ENCODE measurements at regions not wholly inside any gene's neighbourhood (a gene's known extent, or its start where the extent isn't known, plus 50 kb on each side); places are given as distances from the start of the nearest gene placed in this dataset.
A peak's percentile ranks its signal among the peaks of the same experiment; 100 is the strongest.
"Not testable (repeated sequence)": the region's sequence is repeated elsewhere in the genome, so short reads cannot be mapped to it uniquely, and the experiment has no call there.

DNA sequence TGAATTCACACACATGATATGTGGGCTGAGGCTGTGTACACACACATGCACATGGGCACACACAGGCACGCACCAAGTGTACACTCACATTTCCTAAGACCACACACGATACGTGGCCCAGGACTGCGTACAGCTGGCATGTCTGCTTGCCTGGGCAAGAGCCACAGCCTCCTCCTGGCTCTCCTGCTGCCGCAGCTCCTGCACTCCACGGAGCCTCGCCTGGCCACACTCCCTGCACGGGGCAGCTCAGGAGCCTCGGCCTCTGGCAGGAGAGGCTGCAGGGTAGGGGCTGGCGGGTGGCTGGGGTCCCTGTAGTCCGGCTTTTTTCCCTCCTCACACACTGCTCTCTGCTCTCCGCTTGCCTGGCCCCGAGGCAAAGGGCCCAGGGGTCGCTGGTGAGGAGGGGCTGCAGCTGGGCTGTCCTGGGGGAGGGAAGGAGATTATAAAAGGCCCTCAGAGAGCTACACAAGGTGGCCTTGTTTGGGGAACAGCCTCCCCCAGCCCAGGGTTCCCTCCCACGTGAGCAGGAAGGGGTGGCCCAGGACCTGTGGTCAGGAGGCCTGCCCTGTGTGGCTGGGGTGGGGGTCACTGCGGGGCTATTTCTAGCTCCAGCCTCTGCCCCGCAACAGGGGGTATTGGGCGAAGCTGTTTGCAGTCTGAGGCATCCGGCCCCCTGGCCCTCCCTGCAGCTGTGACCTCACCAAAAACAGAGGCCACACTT lies 89.0 kb upstream of the SFSWAP start:
- Histone ChIP-seq H3K36me3 (no peaks in the 10 kb centered on the region), H3K4me1 (peaks cover 27% of the 10 kb centered on the region), H2AFZ (replicated peaks) (no peak overlapping the region), H3K9me3 (ENCODE audit: low read depth) (no peaks in the 10 kb centered on the region), H3K4me2 (peak overlapping the region; percentile 45), H3K9ac (no peak overlapping the region), H3K27ac (no peak overlapping the region), H3F3A (ENCODE audit: low read depth) (peaks cover 12% of the 10 kb centered on the region), H3K79me2 (ENCODE audit: low read depth) (no peaks in the 10 kb centered on the region), H4K20me1 (ENCODE audit: low read depth) (peaks cover 15% of the 10 kb centered on the region), H3K27me3 (peaks cover 22% of the 10 kb centered on the region), H3K4me3 (no peak overlapping the region)
- peaks cover 20% of the 10 kb centered on the region for H3K4me1 Mint-ChIP-seq
- no peak overlapping the region for H3K4me3 Mint-ChIP-seq
- DNase-seq (ENCODE audit: low spot score) = peak; percentile 57
- H3K36me3 Mint-ChIP-seq = no peaks in the 10 kb centered on the region
- peak overlapping the region; percentile 74 for H3K27ac Mint-ChIP-seq
- H3K9me3 Mint-ChIP-seq = peaks cover under 1% of the 10 kb centered on the region
- no peak for TF ChIP-seq EZH2 (IDR thresholded peaks at IDR 0.05)
- TF ChIP-seq, protein P1, sequence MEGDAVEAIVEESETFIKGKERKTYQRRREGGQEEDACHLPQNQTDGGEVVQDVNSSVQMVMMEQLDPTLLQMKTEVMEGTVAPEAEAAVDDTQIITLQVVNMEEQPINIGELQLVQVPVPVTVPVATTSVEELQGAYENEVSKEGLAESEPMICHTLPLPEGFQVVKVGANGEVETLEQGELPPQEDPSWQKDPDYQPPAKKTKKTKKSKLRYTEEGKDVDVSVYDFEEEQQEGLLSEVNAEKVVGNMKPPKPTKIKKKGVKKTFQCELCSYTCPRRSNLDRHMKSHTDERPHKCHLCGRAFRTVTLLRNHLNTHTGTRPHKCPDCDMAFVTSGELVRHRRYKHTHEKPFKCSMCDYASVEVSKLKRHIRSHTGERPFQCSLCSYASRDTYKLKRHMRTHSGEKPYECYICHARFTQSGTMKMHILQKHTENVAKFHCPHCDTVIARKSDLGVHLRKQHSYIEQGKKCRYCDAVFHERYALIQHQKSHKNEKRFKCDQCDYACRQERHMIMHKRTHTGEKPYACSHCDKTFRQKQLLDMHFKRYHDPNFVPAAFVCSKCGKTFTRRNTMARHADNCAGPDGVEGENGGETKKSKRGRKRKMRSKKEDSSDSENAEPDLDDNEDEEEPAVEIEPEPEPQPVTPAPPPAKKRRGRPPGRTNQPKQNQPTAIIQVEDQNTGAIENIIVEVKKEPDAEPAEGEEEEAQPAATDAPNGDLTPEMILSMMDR (IDR thresholded peaks at IDR 0.05) = no peak
- peaks cover 14% of the 10 kb centered on the region for H3K27me3 Mint-ChIP-seq (ENCODE audit: insufficient read depth, low read depth)

DNA sequence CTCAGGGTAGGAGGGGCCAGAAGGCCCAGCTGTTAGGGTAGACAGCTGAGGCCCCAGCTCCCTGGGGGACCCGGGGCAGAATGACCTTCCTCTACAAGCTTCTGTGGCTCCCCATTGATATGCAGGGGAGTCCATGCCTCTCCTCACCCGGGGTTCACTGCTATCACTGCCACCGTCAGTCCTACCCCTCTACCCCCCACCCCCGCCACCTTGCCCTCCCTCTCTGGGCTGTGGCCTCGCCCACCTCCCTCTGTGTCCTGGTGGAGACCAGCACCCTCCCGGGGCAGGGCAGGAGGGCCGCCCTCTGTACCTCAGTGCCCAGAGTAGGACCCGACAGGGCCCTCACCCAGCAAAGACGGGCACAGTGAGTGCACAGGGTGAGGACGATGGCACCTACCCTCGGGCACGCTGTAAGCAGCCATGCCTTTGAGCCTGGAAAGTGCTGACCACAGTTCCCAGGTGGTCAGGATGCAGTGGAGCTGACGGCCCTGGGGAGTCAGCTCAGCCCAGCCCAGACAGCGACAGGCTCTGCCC lies 88.4 kb upstream of the SFSWAP start:
- Histone ChIP-seq H3K27ac (no peak overlapping the region), H3K79me2 (ENCODE audit: low read depth) (no peaks in the 10 kb centered on the region), H3F3A (ENCODE audit: low read depth) (peaks cover 12% of the 10 kb centered on the region), H3K4me1 (peaks cover 27% of the 10 kb centered on the region), H3K36me3 (no peaks in the 10 kb centered on the region), H3K4me2 (no peak overlapping the region), H4K20me1 (ENCODE audit: low read depth) (peaks cover 15% of the 10 kb centered on the region), H3K4me3 (no peak overlapping the region), H2AFZ (replicated peaks) (no peak overlapping the region), H3K9ac (no peak overlapping the region), H3K9me3 (ENCODE audit: low read depth) (no peaks in the 10 kb centered on the region), H3K27me3 (peaks cover 22% of the 10 kb centered on the region)
- Mint-ChIP-seq H3K36me3 (no peaks in the 10 kb centered on the region), H3K9me3 (no peaks in the 10 kb centered on the region), H3K27me3 (ENCODE audit: insufficient read depth, low read depth) (peaks cover 14% of the 10 kb centered on the region), H3K4me1 (peaks cover 20% of the 10 kb centered on the region), H3K27ac (no peak overlapping the region), H3K4me3 (no peak overlapping the region)
- no peak for DNase-seq (ENCODE audit: low spot score)
- TF ChIP-seq, protein P1 (IDR thresholded peaks at IDR 0.05) = no peak
- TF ChIP-seq EZH2 (IDR thresholded peaks at IDR 0.05) (no peak), EZH2phosphoT487 (IDR thresholded peaks at IDR 0.05) (no peak)

DNA sequence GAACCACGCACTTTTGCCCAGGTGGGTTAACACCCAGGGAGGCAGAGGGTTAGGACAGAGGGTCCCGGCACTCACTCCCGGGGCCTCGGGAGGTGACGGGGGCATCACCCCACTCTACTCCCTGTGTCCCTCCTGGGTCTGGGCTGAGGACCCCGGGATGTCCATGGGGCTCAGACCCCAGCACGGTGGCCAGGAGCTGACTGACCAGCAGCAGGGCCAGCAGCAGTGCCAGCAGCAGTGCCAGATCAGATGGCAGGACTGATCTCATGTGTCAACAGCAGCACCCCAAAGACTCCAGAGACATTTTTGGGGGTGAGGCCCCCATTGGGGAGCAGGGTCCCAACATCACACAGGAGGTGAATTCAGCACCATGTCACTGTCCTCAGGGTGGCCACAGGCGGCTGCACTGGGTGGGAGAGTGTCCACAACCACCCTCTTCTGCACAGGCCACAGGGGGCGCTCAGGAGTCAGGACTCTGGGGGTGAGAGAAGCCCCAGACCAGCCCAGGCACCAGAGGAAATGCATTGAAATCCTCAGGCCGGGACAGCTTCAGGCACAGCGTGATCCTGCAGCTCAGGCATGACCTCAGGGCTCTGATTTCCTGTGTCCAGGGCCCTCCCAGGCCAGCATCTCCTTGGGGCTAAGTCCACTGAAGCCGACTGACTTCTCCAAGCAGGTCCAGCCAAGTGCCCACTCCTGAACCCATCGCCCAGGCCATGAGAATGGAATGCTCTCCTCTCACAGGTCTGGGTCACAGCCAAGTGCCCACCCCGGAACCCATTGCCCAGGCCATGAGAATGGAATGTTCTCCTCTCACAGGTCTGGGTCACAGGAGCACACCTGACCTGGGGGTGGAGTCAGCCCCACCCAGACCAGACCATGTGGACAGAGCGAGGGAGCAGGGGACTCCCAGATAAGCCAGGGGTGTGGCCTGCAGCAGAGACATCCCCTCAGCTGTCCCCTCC lies 87.2 kb upstream of the SFSWAP start:
- Histone ChIP-seq H3K27me3 (peaks cover 30% of the 10 kb centered on the region), H3K4me1 (peaks cover 27% of the 10 kb centered on the region), H3F3A (ENCODE audit: low read depth) (peaks cover 15% of the 10 kb centered on the region)
- H3K27ac Mint-ChIP-seq; DNase-seq (ENCODE audit: low spot score); H3K36me3 Mint-ChIP-seq; H3K4me2 ChIP-seq; H3K36me3 ChIP-seq; H3K4me3 ChIP-seq; H3K9me3 Mint-ChIP-seq; H3K79me2 ChIP-seq (ENCODE audit: low read depth); H3K9me3 ChIP-seq (ENCODE audit: low read depth); H2AFZ ChIP-seq (replicated peaks); H3K4me3 Mint-ChIP-seq; H3K9ac ChIP-seq; H3K27ac ChIP-seq; H4K20me1 ChIP-seq (ENCODE audit: low read depth): not testable (repeated sequence)
- TF ChIP-seq, protein P1 (IDR thresholded peaks at IDR 0.05) = peak; percentile 19
- Mint-ChIP-seq H3K4me1 (peaks cover 20% of the 10 kb centered on the region), H3K27me3 (ENCODE audit: insufficient read depth, low read depth) (peaks cover 14% of the 10 kb centered on the region)

DNA sequence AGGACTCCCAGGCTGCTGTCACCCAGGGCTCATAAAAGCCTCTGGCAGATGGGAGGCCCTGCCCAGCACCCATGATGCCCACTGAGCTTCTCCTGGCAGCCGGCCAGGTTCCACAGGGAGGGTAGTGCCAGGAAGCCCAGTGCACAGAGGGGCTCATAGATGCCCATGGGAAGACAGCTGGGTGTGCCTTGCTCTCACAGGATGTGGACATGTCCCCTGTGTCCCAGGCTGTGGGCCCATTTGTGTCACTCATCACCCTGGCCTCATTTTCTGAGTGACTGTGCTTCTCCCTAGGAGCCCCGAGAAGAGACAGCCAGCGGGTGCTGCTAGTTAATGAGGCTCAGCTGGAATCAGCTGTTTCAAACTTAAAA lies 86.5 kb upstream of the SFSWAP start:
- H3K27me3 ChIP-seq = peaks cover 32% of the 10 kb centered on the region
- not testable (repeated sequence) for H3K4me3 Mint-ChIP-seq; H3K27ac ChIP-seq; H3K9me3 Mint-ChIP-seq; H3K27ac Mint-ChIP-seq; H3K9ac ChIP-seq; H2AFZ ChIP-seq (replicated peaks); H3K9me3 ChIP-seq (ENCODE audit: low read depth); H4K20me1 ChIP-seq (ENCODE audit: low read depth); H3K4me3 ChIP-seq; H3K36me3 Mint-ChIP-seq; H3K36me3 ChIP-seq; H3K79me2 ChIP-seq (ENCODE audit: low read depth); DNase-seq (ENCODE audit: low spot score); H3K27me3 Mint-ChIP-seq (ENCODE audit: insufficient read depth, low read depth)
- H3K4me1 Mint-ChIP-seq = peaks cover 15% of the 10 kb centered on the region
- peaks cover 17% of the 10 kb centered on the region for H3F3A ChIP-seq (ENCODE audit: low read depth)
- H3K4me1 ChIP-seq = peaks cover 27% of the 10 kb centered on the region
- H3K4me2 ChIP-seq = peak overlapping the region; percentile 61

DNA sequence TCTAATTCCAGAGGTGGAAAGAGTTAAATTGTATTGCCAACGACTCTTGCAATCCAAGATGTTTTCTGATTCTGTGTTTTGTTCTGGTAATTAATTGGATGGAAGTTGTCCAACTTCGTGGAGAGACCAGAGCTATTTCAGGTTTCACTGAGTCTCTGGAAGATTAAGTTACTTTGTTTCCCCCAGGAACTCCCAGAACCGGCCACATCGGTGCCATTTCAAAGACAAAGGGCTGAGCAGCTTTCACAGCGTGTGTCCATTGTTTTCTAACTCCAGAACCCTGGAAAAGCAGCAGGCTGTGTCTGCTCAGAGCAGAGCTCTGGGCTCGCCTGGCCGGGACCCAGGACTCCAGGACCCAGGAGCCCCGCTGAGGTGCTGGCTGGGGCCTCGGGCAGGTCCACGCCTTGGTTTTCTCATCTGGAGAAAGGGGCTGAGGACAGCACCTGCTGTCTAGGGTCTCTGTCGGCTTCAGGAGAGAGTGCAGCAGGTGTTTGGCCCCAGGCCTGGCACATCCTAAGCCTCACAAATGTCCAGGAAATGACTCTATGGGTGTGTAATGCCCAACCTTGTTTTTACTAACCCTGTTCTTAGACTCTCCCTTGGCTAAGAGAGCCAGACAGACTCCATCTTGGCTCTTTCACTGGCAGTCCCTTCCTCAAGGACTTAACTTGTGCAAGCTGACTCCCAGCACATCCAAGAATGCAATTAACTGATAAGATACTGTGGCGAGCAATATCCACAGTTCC lies 86.0 kb upstream of the SFSWAP start:
- not testable (repeated sequence) for H4K20me1 ChIP-seq (ENCODE audit: low read depth); H3K79me2 ChIP-seq (ENCODE audit: low read depth); H3K27ac ChIP-seq; H3K4me3 Mint-ChIP-seq; H3K36me3 Mint-ChIP-seq; H2AFZ ChIP-seq (replicated peaks); H3K27me3 Mint-ChIP-seq (ENCODE audit: insufficient read depth, low read depth); H3K9me3 Mint-ChIP-seq; H3K36me3 ChIP-seq; H3K9ac ChIP-seq; H3K9me3 ChIP-seq (ENCODE audit: low read depth); H3K4me3 ChIP-seq
- Mint-ChIP-seq H3K4me1 (peaks cover 14% of the 10 kb centered on the region), H3K27ac (peak overlapping the region; percentile 53)
- Histone ChIP-seq H3K27me3 (peaks cover 32% of the 10 kb centered on the region), H3K4me1 (peaks cover 27% of the 10 kb centered on the region), H3F3A (ENCODE audit: low read depth) (peaks cover 17% of the 10 kb centered on the region), H3K4me2 (peak overlapping the region; percentile 61)
- peak; percentile 71 for DNase-seq (ENCODE audit: low spot score)
